H9 (cell line): ENCODE measurements at regions not wholly inside any gene's neighbourhood (a gene's known extent, or its start where the extent isn't known, plus 50 kb on each side); places are given as distances from the start of the nearest gene placed in this dataset.
"Not testable (repeated sequence)": the region's sequence is repeated elsewhere in the genome, so short reads cannot be mapped to it uniquely, and the experiment has no call there.

Experiments
- DNase-seq: peaks from one replicate; pipeline ENCODE4 v3.0.0-alpha.2; 2017
- H2AFZ ChIP-seq: one replicate; pipeline ENCODE4 v1.6.1; 2013; ENCODE audit warnings: mild to moderate bottlenecking, low read length, control low read depth, moderate library complexity
- H2AK5ac ChIP-seq: 2 replicates; pipeline ENCODE4 v1.6.1; 2013; ENCODE audit warnings: low read length, control low read depth, mixed read lengths; ENCODE audit not compliant: insufficient read length
- H2BK120ac ChIP-seq: one replicate; pipeline ENCODE4 v1.6.1; 2013; ENCODE audit warnings: low read depth, mild to moderate bottlenecking, low read length, control low read depth, inconsistent platforms; ENCODE audit not compliant: poor library complexity, severe bottlenecking
- H2BK12ac ChIP-seq: 2 replicates; pipeline ENCODE4 v1.6.1; 2013; ENCODE audit warnings: low read length, control low read depth, mixed read lengths, low read depth; ENCODE audit not compliant: insufficient read length
- H2BK15ac ChIP-seq: 2 replicates; pipeline ENCODE4 v1.6.1; 2013; ENCODE audit warnings: low read depth, low read length, control low read depth
- H2BK20ac ChIP-seq: one replicate; pipeline ENCODE4 v1.6.1; 2013; ENCODE audit warnings: low read depth, mild to moderate bottlenecking, low read length, control low read depth, inconsistent platforms; ENCODE audit not compliant: poor library complexity, severe bottlenecking
- H2BK5ac ChIP-seq: 2 replicates; pipeline ENCODE4 v1.6.1; 2013; ENCODE audit warnings: low read length, control low read depth, mixed read lengths; ENCODE audit not compliant: insufficient read length
- H3K14ac ChIP-seq: 2 replicates; pipeline ENCODE4 v1.6.1; 2013; ENCODE audit warnings: low read length, control low read depth; ENCODE audit not compliant: insufficient read depth
- H3K18ac ChIP-seq: 2 replicates; pipeline ENCODE4 v1.6.1; 2013; ENCODE audit warnings: low read depth, mild to moderate bottlenecking, mixed read lengths, low read length, control low read depth; ENCODE audit not compliant: insufficient read length
- H3K23ac ChIP-seq: 2 replicates; pipeline ENCODE4 v1.6.1; 2013; ENCODE audit warnings: low read length, control low read depth, mixed read lengths, low read depth; ENCODE audit not compliant: insufficient read length
- H3K23me2 ChIP-seq: 2 replicates; pipeline ENCODE4 v1.6.1; 2013; ENCODE audit warnings: low read depth, mild to moderate bottlenecking, mixed read lengths, low read length, control low read depth; ENCODE audit not compliant: insufficient read length, poor library complexity, severe bottlenecking
- H3K27ac ChIP-seq: 2 replicates; pipeline ENCODE4 v1.5.1; 2013; ENCODE audit warnings: low read length, control low read depth, mixed read lengths, low read depth; ENCODE audit not compliant: insufficient read length
- H3K27me3 ChIP-seq: 2 replicates; pipeline ENCODE4 v1.6.1; 2013; ENCODE audit warnings: low read length, control low read depth, inconsistent platforms; ENCODE audit not compliant: insufficient read depth
- H3K4ac ChIP-seq: 2 replicates; pipeline ENCODE4 v1.6.1; 2013; ENCODE audit warnings: low read depth, mild to moderate bottlenecking, control low read depth, inconsistent platforms, low read length, moderate library complexity
- H3K4me1 ChIP-seq: 2 replicates; pipeline ENCODE4 v1.6.1; 2013; ENCODE audit warnings: low read length, control low read depth, inconsistent platforms; ENCODE audit not compliant: insufficient read depth
- H3K4me2 ChIP-seq: 2 replicates; pipeline ENCODE4 v1.6.1; 2013; ENCODE audit warnings: low read length, control low read depth, mixed read lengths; ENCODE audit not compliant: insufficient read length, insufficient read depth
- H3K56ac ChIP-seq: 2 replicates; pipeline ENCODE4 v1.6.1; 2013; ENCODE audit warnings: low read depth, mild to moderate bottlenecking, mixed read lengths, low read length, control low read depth; ENCODE audit not compliant: insufficient read length
- H3K79me1 ChIP-seq: 2 replicates; pipeline ENCODE4 v1.6.1; 2013; ENCODE audit warnings: low read depth, mild to moderate bottlenecking, moderate library complexity, low read length, control low read depth, inconsistent platforms; ENCODE audit not compliant: insufficient read depth, poor library complexity, severe bottlenecking
- H3K79me2 ChIP-seq: 2 replicates; pipeline ENCODE4 v1.6.1; 2013; ENCODE audit warnings: low read length, control low read depth, inconsistent platforms; ENCODE audit not compliant: insufficient read depth
- H3K9ac ChIP-seq: 2 replicates; pipeline ENCODE4 v1.6.1; 2013; ENCODE audit warnings: low read length, control low read depth, mixed read lengths; ENCODE audit not compliant: insufficient read length; ENCODE audit errors: extremely low read depth
- H3K9me3 ChIP-seq: one replicate; pipeline ENCODE4 v1.6.1; 2013; ENCODE audit warnings: low read depth, low read length, inconsistent platforms; ENCODE audit not compliant: control insufficient read depth
- H3T11ph ChIP-seq: one replicate; pipeline ENCODE4 v1.6.1; 2013; ENCODE audit warnings: mild to moderate bottlenecking, low read length, control low read depth, inconsistent platforms
- H4K20me1 ChIP-seq: one replicate; pipeline ENCODE4 v1.6.1; 2013; ENCODE audit not compliant: control insufficient read depth, insufficient read length, insufficient read depth
- H4K5ac ChIP-seq: 2 replicates; pipeline ENCODE4 v1.6.1; 2013; ENCODE audit warnings: low read depth, mild to moderate bottlenecking, mixed read lengths, low read length, control low read depth; ENCODE audit not compliant: insufficient read length
- H4K8ac ChIP-seq: replicated peaks from 2 replicates; pipeline ENCODE4 v1.6.1; 2013; ENCODE audit warnings: low read length, control low read depth, mixed read lengths, low read depth; ENCODE audit not compliant: insufficient read length
- H4K91ac ChIP-seq: 2 replicates; pipeline ENCODE4 v1.6.1; 2013; ENCODE audit warnings: low read depth, mild to moderate bottlenecking, moderate library complexity, mixed read lengths, low read length, control low read depth; ENCODE audit not compliant: insufficient read length
- H3K27ac Mint-ChIP-seq, 3 experiments: 2 replicates in 2 of 3; 3 replicates in 1 of 3; pipeline ENCODE4 v1.8.0; 2020 to 2021; ENCODE audit warnings: mixed read lengths in 3 of 3, mild to moderate bottlenecking in 1 of 3, moderate library complexity in 1 of 3
- H3K27me3 Mint-ChIP-seq: 2 replicates; pipeline ENCODE4 v1.8.0; 2021; ENCODE audit warnings: low read depth, mild to moderate bottlenecking, moderate library complexity, mixed read lengths
- H3K36me3 Mint-ChIP-seq, 3 experiments: 2 replicates in 2 of 3; 3 replicates in 1 of 3; pipeline ENCODE4 v1.8.0; 2020 to 2021; ENCODE audit warnings: low read depth in 3 of 3, mixed read lengths in 3 of 3; ENCODE audit not compliant: insufficient read depth in 1 of 3
- H3K4me1 Mint-ChIP-seq, 2 experiments: 2 replicates each; pipeline ENCODE4 v1.8.0; 2020; ENCODE audit warnings: mixed read lengths in 2 of 2
- H3K4me3 Mint-ChIP-seq, 2 experiments: 2 replicates in 1 of 2; 3 replicates in 1 of 2; pipeline ENCODE4 v1.8.0; 2020 to 2021; ENCODE audit warnings: mild to moderate bottlenecking in 2 of 2, mixed read lengths in 2 of 2, moderate library complexity in 1 of 2
- H3K9me3 Mint-ChIP-seq, 2 experiments: 2 replicates in 1 of 2; 3 replicates in 1 of 2; pipeline ENCODE4 v1.8.0; 2020; ENCODE audit warnings: mild to moderate bottlenecking in 2 of 2, mixed read lengths in 2 of 2, moderate library complexity in 1 of 2
- CTCF ChIP-seq: fragments of 200-600 bp; sonication (generic); conservative IDR thresholded peaks from 3 replicates; pipeline ENCODE4 v1.8.0; 2021; ENCODE audit warnings: antibody characterized with exemption, mild to moderate bottlenecking
- WGBS: extraction: QIAGEN DNeasy Blood & Tissue Kit; methylation state at CpG from one replicate; pipeline ENCODE4 v1.1.7; 2013; ENCODE audit warnings: missing lambda C conversion rate, low lambda C conversion rate, mixed read lengths; ENCODE audit not compliant: insufficient read length; ENCODE audit errors: extremely low coverage; 5-methylcytosine and 5-hydroxymethylcytosine counted together

DNA sequence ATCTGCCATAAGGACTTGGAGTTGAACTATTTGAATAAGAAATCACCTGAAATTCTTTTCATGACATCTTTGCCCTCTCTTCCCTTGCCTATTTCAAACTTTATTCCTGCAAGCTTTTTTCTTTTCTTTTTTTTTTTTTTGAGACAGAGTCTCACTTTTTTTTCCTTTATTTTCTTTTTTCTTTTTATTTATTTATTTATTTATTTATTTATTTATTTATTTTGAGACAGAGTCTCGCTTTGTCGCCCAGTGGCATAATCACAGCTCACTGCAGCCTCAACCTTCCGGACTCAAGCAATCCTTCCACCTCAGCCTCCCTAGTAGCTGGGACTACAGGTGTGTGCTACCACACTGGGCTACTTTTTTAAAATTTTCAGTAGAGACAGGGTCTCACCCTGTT lies 369.3 kb upstream of the ATP11B start:
- H4K5ac ChIP-seq: no peak overlapping the region
- H3T11ph ChIP-seq: no peak overlapping the region
- H2AK5ac ChIP-seq: no peak overlapping the region
- no peak overlapping the region for H2BK5ac ChIP-seq
- H3K23me2 ChIP-seq: no peaks in the 10 kb centered on the region
- no peak overlapping the region for H3K18ac ChIP-seq
- no peak for TF ChIP-seq CTCF
- no peak for DNase-seq
- no peaks in the 10 kb centered on the region for H4K20me1 ChIP-seq
- H2BK12ac ChIP-seq: no peak overlapping the region
- no peak overlapping the region for H3K14ac ChIP-seq
- no peak overlapping the region for H4K8ac ChIP-seq
- H3K79me1 ChIP-seq: no peaks in the 10 kb centered on the region
- Mint-ChIP-seq H3K27ac (no peak overlapping the region), H3K27me3 (no peaks in the 10 kb centered on the region; the same call in none of the 2 replicates), H3K4me3 (no peak overlapping the region), H3K9me3 (peaks cover 0 to 3% of the 10 kb centered on the region in 2 experiments; a peak in 1 of 5 replicates), H3K4me1 (peaks cover 5 to 8% of the 10 kb centered on the region in 2 experiments; a peak in 3 of 4 replicates), H3K36me3 (peaks cover 0 to 6% (median 0%) of the 10 kb centered on the region in 3 experiments; a peak in 3 of 7 replicates)
- H2AFZ ChIP-seq: no peak overlapping the region
- H2BK20ac ChIP-seq: no peak overlapping the region
- H3K9ac ChIP-seq: no peak overlapping the region
- no peak overlapping the region for H3K27ac ChIP-seq
- H3K9me3 ChIP-seq: no peaks in the 10 kb centered on the region
- no peak overlapping the region for H3K23ac ChIP-seq
- no peaks in the 10 kb centered on the region for H3K4me1 ChIP-seq
- no CpG with 5 or more reads among the region's 3 CpGs for WGBS
- H3K4ac ChIP-seq: no peak overlapping the region
- no peak overlapping the region for H4K91ac ChIP-seq
- no peaks in the 10 kb centered on the region for H3K27me3 ChIP-seq
- no peak overlapping the region for H2BK120ac ChIP-seq
- no peak overlapping the region for H3K4me2 ChIP-seq
- H3K56ac ChIP-seq: no peak overlapping the region
- H2BK15ac ChIP-seq: no peak overlapping the region
- H3K79me2 ChIP-seq: no peaks in the 10 kb centered on the region

DNA sequence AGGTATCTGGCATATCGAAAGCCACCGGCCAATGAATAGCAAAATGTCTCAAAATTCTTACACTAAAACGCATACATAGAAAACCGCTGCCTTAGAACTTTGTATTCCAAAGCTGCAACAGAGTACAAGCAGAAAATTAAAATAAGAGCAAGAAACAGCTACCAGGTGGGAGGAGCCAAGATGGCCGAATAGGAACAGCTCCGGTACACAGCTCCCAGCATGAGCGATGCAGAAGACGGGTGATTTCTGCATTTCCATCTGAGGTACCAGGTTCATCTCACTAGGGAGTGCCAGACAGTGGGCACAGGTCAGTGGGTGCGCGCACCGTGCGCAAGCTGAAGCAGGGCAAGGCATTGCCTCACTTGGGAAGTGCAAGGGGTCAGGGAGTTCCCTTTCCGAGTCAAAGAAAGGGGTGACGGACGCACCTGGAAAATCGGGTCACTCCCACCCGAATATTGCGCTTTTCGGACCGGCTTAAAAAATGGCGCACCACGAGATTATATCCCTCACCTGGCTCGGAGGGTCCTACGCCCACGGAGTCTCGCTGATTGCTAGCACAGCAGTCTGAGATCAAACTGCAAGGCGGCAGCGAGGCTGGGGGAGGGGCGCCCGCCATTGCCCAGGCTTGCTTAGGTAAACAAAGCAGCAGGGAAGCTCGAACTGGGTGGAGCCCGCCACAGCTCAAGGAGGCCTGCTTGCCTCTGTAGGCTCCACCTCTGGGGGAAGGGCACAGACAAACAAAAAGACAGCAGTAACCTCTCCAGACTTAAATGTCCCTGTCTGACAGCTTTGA lies 367.2 kb upstream of the ATP11B start:
- H3K23ac ChIP-seq, H3K4me2 ChIP-seq, H3K4me1 ChIP-seq, H3K23me2 ChIP-seq, H4K20me1 ChIP-seq, H2AK5ac ChIP-seq, H3K27ac ChIP-seq, H3K4ac ChIP-seq, H3K4me1 Mint-ChIP-seq, H3K9me3 ChIP-seq, H2BK120ac ChIP-seq, H3K14ac ChIP-seq, H3K9me3 Mint-ChIP-seq, H2BK20ac ChIP-seq, H4K5ac ChIP-seq, H4K8ac ChIP-seq, H3K79me2 ChIP-seq, H3K9ac ChIP-seq, H2BK12ac ChIP-seq, H2AFZ ChIP-seq, H3K27me3 Mint-ChIP-seq, H3K36me3 Mint-ChIP-seq, H3K79me1 ChIP-seq, H3K56ac ChIP-seq, H3K27me3 ChIP-seq, H2BK5ac ChIP-seq, H4K91ac ChIP-seq, H3T11ph ChIP-seq, H3K18ac ChIP-seq, H2BK15ac ChIP-seq: not testable (repeated sequence)
- Mint-ChIP-seq H3K4me3 (peak overlapping the region; percentile 74 to 83), H3K27ac (peak overlapping the region in 1 of 3 experiments; percentile 97; a peak in 4 of 7 replicates)
- no CpG with 5 or more reads among the region's 32 CpGs for WGBS
- peak; percentile 34 for DNase-seq
